ENCODE measurements at regions not wholly inside any gene's neighbourhood (a gene's known extent, or its start where the extent isn't known, plus 50 kb on each side); places are given as distances from the start of the nearest gene placed in this dataset.

GRCh38 chr3:8239718-8240695, 261.6 kb upstream of the LMCD1 start:
- peak; percentile 42 for DNase-seq (ENCODE audit: low read depth)
- peak; percentile 68 for TF ChIP-seq CTCF (IDR thresholded peaks at IDR 0.05; ENCODE audit: control insufficient read depth, extremely low read depth, insufficient read depth)
- H3K4me3 ChIP-seq (ENCODE audit: low read depth, low read length), result no peak overlapping the region

DNA sequence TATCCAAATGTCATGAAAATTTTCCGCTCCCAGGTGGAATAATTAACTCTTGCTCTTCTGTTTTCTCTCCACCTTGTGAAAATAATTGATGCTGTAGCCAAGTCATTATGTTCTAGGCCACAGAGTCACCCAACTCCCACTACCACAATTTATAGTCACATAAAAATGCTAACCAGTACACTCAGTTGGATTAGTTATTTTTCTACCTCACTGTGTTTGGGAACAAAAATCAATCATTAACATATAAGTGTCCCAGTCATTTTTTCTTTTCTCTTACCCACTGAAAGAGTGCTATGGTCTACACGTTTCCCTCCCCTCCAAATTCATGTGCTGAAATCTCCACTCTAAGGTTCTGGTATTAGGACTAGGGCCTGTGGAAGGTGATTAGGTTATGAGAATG, 255.6 kb upstream of the LMCD1 start:
- H3K4me3 ChIP-seq (ENCODE audit: low read depth, low read length), result no peak overlapping the region
- no peak for DNase-seq (ENCODE audit: low read depth)

GRCh38 chr3:8253201-8253600, 248.4 kb upstream of the LMCD1 start:
- no peak overlapping the region for H3K4me3 ChIP-seq (ENCODE audit: low read depth, low read length)
- TF ChIP-seq CTCF (IDR thresholded peaks at IDR 0.05; ENCODE audit: control insufficient read depth, extremely low read depth, insufficient read depth), result no peak
- DNase-seq (ENCODE audit: low read depth), result no peak

More for the DNA sequence above, 255.6 kb upstream of the LMCD1 start:
- TF ChIP-seq CTCF (IDR thresholded peaks at IDR 0.05; ENCODE audit: control insufficient read depth, extremely low read depth, insufficient read depth), result no peak

- TF ChIP-seq CTCF (IDR thresholded peaks at IDR 0.05; ENCODE audit: control insufficient read depth, extremely low read depth, insufficient read depth), result no peak
- no peak overlapping the region for H3K4me3 ChIP-seq (ENCODE audit: low read depth, low read length)
- no peak for DNase-seq (ENCODE audit: low read depth)
Measured at GRCh38 chr3:8254489-8254888, 247.1 kb upstream of the LMCD1 start.

GRCh38 chr3:8255725-8256124, 245.9 kb upstream of the LMCD1 start:
- no peak overlapping the region for H3K4me3 ChIP-seq (ENCODE audit: low read depth, low read length)
- no peak for DNase-seq (ENCODE audit: low read depth)
- no peak for TF ChIP-seq CTCF (IDR thresholded peaks at IDR 0.05; ENCODE audit: control insufficient read depth, extremely low read depth, insufficient read depth)

DNA sequence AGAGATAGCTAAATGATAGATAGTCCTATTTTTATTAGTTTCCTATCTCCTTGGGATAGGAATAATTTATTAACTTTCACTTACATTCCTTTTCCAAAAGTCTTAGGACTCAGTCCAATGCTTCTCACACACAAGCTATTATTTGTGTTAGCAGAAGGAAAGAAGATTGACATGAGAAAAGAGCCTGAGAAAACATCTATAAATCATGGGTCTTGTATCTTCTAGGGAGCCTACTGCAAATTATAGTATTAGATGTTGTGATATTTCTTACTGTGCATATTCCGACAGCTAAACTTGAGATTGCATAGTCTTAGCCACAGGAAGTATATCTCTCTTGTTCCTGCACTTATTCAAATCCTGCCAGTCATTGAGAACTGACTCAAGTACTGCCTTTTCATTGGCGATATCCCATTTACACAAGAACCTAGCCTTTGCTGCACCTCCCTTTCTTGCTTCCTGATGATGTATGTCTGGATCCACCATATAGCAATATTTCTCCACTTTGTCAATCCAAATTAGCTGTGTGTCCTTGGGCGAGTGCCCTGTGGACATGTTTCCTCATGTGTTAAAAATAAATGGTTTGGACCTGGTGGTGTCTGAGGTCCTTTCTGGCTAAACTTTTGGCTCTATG, 245.1 kb upstream of the LMCD1 start:
- TF ChIP-seq CTCF (IDR thresholded peaks at IDR 0.05; ENCODE audit: control insufficient read depth, extremely low read depth, insufficient read depth), result no peak
- no peak for DNase-seq (ENCODE audit: low read depth)
- no peak overlapping the region for H3K4me3 ChIP-seq (ENCODE audit: low read depth, low read length)

All from LNCaP clone FGC (cell line).